ENCODE measurements at regions not wholly inside any gene's neighbourhood (a gene's known extent, or its start where the extent isn't known, plus 50 kb on each side); places are given as distances from the start of the nearest gene placed in this dataset.

DNA sequence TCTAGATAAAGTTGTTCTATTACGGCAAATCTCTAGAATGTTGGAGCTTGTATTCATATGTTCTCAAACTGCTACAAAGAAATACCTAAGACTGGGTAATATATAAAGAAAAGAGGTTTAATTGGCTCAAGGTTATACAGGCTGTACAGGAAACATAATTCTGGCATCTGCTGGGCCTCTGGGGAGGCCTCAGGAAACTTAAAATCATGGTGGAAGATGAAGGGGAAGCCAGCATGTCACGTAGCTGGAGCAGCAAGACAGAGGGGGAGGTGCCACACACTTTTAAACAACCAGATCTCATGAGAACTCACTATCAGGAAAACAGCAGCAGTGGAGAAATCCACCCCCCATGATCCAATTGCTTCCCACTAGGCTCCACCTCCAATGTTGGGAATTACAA is 390.4 kb upstream of the ADGRL4 start:
- DNase-seq: no peak

GRCh38 chr1:79388694-79389361 is 382.3 kb upstream of the ADGRL4 start:
- no peak for DNase-seq

DNA sequence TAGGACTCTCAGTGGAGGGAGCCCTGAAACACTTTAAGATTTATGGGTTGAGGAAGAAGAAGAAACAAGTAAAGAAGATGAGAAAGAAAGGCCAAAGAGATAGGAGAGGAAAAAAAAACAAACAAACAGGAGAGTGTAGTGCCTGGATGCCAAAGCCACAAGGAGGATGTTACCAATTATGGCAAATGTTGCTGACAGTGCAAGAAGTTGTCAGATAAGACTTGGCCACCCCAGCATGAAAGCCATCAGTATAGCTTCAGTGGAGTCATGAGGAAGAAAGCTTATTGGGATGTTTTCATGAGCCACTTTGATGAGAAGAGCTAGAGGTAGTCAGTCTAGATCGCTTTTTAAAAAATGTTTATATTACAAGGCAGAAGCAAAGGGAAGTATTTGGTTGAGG is 380.2 kb upstream of the ADGRL4 start:
- no peak for DNase-seq

DNA sequence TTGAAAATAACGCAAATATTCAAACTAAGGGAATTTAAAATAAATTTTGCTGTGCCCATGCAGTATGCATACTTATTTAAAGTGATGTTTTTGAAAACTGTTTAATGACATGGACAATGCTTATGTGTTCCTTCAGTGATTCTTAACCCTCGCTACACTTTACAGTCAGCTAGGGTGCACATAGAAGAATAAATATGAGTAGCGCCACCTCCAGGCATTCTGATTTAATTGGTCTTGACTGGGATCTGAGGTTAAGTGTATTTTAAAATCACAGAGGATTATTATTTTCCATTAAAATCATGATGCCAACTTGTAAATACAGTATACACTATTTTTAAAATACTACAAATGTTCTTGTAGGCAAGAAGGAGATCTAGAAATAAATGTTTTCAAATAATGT is 373.5 kb upstream of the ADGRL4 start:
- no peak for DNase-seq

DNA sequence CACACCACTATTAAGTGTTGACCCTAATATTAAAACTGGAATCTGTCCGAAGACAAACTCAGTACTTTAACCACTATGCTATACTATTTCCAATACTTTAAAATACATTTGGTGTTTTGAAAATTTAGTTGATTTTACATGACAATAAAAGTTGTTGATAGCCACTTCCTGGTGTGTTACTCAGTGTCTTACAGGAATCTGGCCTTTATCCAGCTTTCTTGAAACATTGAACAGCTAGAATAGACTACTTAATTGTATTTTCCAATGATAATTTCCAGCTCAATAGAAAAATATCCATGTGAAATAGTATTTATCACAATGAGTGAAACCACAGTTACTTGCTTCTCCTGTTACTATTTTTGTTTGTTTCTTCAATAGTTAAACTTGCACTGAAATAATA is 369.6 kb upstream of the ADGRL4 start:
- DNase-seq: no peak

GRCh38 chr1:79375352-79375751 is 368.8 kb upstream of the ADGRL4 start:
- no peak for DNase-seq

- DNase-seq: no peak
Observed at GRCh38 chr1:79374397-79374796, 367.9 kb upstream of the ADGRL4 start.

- no peak for DNase-seq
Observed at GRCh38 chr1:79373481-79374125, 367.1 kb upstream of the ADGRL4 start.

- no peak for DNase-seq
Observed at GRCh38 chr1:79371802-79372201, 365.3 kb upstream of the ADGRL4 start.

DNA sequence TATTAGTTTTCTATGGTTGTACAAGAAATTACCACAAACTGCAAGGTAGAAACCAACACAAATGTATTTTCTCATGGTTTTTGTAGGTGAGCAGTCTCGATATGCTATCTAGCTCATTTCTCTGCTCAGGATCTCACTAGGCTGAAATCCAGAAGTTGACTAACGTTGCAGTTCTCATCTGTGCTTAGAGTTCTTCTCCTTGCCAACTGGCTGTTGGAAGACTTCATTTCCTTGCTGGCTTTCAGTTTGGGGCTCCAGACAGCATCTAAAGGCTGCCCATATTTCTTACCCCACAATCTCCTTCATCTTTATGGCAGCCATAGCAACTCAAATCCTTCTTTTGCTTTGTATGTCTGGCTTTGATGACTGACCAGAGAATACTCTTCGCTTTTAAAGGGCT is 362.6 kb upstream of the ADGRL4 start:
- DNase-seq: no peak

GRCh38 chr1:79364896-79365295 is 358.4 kb upstream of the ADGRL4 start:
- DNase-seq: no peak

DNA sequence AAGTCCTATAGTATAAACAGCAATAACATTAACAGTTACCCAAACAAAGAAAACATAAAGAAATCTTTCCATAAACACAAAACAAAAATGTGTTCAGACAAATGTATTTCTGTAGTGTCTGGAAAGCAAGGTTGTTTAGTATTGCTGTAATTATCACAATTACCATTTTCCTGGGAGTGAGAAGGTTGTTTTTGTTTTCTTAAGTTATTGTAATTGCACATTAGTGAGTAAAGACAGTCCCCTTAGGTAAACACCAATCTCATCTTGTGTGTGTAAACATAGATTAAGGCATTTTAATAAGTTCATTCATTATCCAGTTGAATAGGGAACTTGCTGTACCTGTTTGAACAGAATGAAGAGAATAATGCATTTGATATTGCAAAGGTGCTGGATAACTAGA is 356.9 kb upstream of the ADGRL4 start:
- no peak for DNase-seq

DNA sequence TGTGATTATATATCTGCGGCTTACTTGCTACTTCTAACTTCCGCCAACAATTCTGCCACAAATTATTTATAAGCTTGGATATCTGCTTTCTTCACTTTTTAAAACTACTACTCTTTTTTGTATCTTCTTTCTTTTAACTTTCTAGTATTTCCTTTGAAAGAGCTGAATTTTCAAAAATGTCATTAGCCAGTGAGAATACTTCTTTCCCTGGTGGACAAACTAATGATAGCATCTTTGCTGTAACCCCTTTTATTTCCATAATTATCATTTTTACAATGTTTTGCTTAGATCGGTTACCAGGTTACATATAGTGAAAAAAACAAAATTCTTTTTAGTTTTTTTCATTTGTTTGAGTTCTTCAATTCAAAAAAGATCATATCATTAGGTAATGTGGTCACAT is 355.9 kb upstream of the ADGRL4 start:
- no peak for DNase-seq

GRCh38 chr1:79355090-79355489 is 348.6 kb upstream of the ADGRL4 start:
- DNase-seq: no peak

DNA sequence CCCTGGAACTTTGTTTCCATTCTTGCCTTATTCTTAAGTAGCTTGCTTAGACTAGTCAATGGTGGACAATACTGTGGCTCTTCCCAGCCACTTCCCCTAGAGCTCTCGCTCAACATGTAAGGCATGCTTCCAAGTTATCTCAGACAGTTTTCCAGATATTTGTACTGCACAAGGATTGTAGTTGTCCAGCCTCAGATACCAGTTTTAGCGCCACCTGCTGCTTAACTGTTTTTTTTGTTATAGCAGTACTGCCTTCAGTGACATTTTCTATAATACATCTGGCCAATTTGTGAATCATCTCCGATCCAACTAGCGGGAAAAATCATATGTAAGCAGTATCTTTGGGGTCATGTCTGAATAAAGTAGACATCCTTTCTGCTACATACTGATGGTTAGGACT is 346.7 kb upstream of the ADGRL4 start:
- DNase-seq: peak; percentile 11

- DNase-seq: no peak
Observed at GRCh38 chr1:79326875-79327274, 320.3 kb upstream of the ADGRL4 start.

DNA sequence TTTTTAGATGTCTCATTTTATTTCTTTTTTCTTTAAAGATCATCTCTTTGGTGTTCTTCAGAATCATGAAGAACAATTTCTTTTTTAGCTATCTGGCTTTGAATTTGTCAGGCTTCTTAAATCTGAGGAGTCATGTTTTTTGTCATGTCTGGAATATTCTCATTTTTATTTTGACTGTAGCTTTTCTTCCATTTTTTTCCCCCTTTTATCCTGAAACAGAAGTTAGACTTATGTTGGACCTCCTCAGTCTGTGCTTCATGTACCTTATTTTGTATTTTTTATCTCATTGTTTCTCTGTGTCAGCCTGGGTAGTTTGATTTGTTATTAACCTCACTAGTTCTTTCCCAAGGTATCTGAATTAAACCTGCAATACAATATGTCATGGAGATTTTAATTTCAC is 319.2 kb upstream of the ADGRL4 start:
- DNase-seq: no peak

DNA sequence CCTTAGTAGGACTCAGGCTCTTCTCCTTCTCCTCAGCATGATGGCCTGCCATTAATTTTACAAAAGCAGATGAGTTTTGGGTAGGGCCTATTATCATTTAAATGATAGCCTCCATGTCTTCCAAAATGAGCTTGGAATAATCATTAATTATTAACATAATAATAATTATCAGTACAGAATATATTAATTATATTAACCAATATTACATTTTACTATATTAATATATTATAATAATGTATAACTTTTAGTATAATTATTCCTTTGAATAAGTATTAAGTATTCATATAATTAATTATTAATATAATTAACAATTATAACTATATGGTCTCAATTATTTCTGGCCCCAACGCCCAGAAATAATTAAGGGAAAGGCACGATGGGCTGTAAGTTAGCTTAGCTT is 318.6 kb upstream of the ADGRL4 start:
- no peak for DNase-seq

GRCh38 chr1:79323239-79324025 is 316.9 kb upstream of the ADGRL4 start:
- DNase-seq: no peak

GRCh38 chr1:79322511-79323027 is 316.0 kb upstream of the ADGRL4 start:
- DNase-seq: no peak

GRCh38 chr1:79312438-79312837 is 305.9 kb upstream of the ADGRL4 start:
- no peak for DNase-seq

DNA sequence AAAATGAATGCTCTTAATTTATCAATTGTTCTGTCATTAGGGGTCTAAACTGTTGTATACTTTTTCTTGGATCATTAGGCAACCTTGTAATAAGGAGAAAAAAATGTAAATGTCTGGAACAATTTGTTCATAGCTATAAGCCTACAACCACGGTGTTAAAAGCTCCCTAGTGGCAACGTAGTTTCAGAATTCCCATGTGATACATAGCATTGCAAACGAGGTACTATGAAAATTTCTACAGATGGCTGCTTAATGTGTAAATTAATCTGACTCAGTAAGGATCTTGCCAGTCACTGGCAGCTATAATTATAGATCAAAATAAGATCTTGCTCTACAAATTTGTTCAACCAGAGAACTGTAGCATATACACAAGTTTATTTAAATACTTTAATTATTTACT is 304.1 kb upstream of the ADGRL4 start:
- peak; percentile 31 for DNase-seq

GRCh38 chr1:79304131-79304530 is 297.6 kb upstream of the ADGRL4 start:
- DNase-seq: no peak

GRCh38 chr1:79303040-79303439 is 296.5 kb upstream of the ADGRL4 start:
- DNase-seq: no peak
